ENCODE measurements at regions not wholly inside any gene's neighbourhood (a gene's known extent, or its start where the extent isn't known, plus 50 kb on each side); places are given as distances from the start of the nearest gene placed in this dataset.

DNA sequence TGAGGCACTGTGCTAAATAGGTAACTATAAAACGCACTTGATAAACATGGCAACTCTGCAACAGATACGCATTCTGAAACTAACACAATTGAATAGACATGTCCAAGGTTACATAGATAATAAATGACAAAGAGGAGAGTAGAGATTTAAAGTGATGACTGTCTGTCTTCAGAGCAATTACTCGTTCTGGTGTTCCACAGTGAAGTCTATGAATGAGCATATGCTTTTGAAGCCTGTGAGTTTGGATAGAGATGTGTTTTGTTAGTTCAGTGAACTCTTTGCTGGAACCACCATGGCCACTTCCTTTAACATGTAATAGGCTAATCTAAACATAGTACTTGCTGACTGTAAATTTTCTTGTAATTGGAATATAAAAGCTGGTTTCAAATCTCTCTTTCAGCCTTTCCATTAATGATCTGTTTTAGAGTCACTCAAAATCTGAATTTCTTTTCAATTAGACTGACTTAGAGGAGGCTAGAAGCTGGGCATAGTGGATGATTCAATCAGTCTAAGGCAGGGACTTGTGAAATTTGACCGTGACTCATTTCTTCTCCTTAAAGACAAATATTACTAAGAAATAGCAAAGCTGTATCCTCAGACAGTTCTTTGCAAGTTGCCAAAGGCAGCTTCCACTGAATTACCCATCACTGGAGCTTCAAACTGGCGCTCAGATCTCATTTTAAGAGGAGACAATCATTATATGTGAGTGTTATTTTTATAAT lies 1130.1 kb upstream of the CELF4 start:
- dilution Hi-C loops (cut with MboI; ENCODE audit: extremely low pct_ligation_motif_present, low sequenced_read_pairs) (no loop called here), intact Hi-C loops (cut with micrococcal nuclease) (no loop called here)
- Histone ChIP-seq H3K27ac (ENCODE audit: insufficient read depth, low read depth, low read length) (no peak overlapping the region), H3K9ac (replicated peaks; ENCODE audit: extremely low read depth, insufficient read depth, low read length) (no peak overlapping the region), H3K27me3 (ENCODE audit: control insufficient read depth in 2 of 2, insufficient read depth in 2 of 2, low read length in 2 of 2) (no peaks in the 10 kb centered on the region), H4K20me1 (replicated peaks; ENCODE audit: control insufficient read depth, extremely low read depth, insufficient read depth, low read length) (no peaks in the 10 kb centered on the region), H3K36me3 (ENCODE audit: control insufficient read depth in 2 of 2, extremely low read depth in 1 of 2, insufficient read depth in 2 of 2, low read length in 2 of 2) (no peaks in the 10 kb centered on the region), H3K4me3 (replicated peaks in 1 of 3; ENCODE audit: insufficient read depth in 1 of 3, low read depth in 1 of 3, low read length in 3 of 3) (no peak overlapping the region), H2AFZ (ENCODE audit: low read depth, low read length) (no peak overlapping the region), H3K79me2 (ENCODE audit: control insufficient read depth, insufficient read depth, low read length) (no peaks in the 10 kb centered on the region), H3K9me3 (replicated peaks; ENCODE audit: control insufficient read depth, insufficient read depth, low read length) (peaks cover 3% of the 10 kb centered on the region), H3K4me2 (ENCODE audit: insufficient read depth, low read length) (no peak overlapping the region), H3K4me1 (ENCODE audit: control insufficient read depth, extremely low read depth, insufficient read depth, low read length) (no peaks in the 10 kb centered on the region), H3K9me1 (replicated peaks; ENCODE audit: control insufficient read depth, extremely low read depth, insufficient read depth, low read length) (no peaks in the 10 kb centered on the region)
- CTCF ChIA-PET: no interaction called here
- POLR2A ChIA-PET: no interaction called here
- TF ChIP-seq POLR2AphosphoS5 (IDR thresholded peaks at IDR 0.05; ENCODE audit: insufficient read depth, low read depth, low read length) (no peak), FOS (IDR thresholded peaks at IDR 0.05; ENCODE audit: borderline replicate concordance, insufficient read depth, low read length) (no peak), GATA2 (IDR thresholded peaks at IDR 0.05; ENCODE audit: insufficient read depth, insufficient read length, low read depth, low read length) (no peak), MYC (IDR thresholded peaks at IDR 0.05; ENCODE audit: low read depth, low read length) (no peak), CTCF (IDR thresholded peaks at IDR 0.05; ENCODE audit: extremely low read depth in 1 of 2, insufficient read depth in 1 of 2, low read depth in 1 of 2, low read length in 2 of 2) (no peak), JUN (IDR thresholded peaks at IDR 0.05; ENCODE audit: borderline replicate concordance, insufficient read depth, insufficient read length, low read depth) (no peak), EZH2 (IDR thresholded peaks at IDR 0.05; ENCODE audit: borderline replicate concordance, low read depth, low read length, severe bottlenecking) (no peak), POLR2A (IDR thresholded peaks at IDR 0.05; ENCODE audit: low read depth, low read length) (no peak), MAX (IDR thresholded peaks at IDR 0.05; ENCODE audit: insufficient read depth, insufficient read length) (no peak)
- FAIRE-seq (no peak), DNase-seq (ENCODE audit: low read depth, low spot score) (no peak)
- no TSS peak for BruUV-seq (replicated peaks)

Measured in endothelial cell of umbilical vein (primary cell).